Endothelial cell of umbilical vein (primary cell): ENCODE measurements at regions not wholly inside any gene's neighbourhood (a gene's known extent, or its start where the extent isn't known, plus 50 kb on each side); places are given as distances from the start of the nearest gene placed in this dataset.

Source experiments
- BruUV-seq: library from RNA; stranded (reverse); fragments of 400-500 nt; replicated peaks from 2 replicates; lab custom pipeline; 2021; lab: Mats Ljungman, UMichigan
- CTCF ChIA-PET: fragments of 300-600, 350-600 bp; sonication (Branson Sonifier 250); formaldehyde crosslinking; loops from one replicate; lab custom pipeline; 2021; ENCODE audit warnings: antibody characterized with exemption, inconsistent platforms; lab: Charles Lee
- POLR2A ChIA-PET: fragments of 300-600, 350-600 bp; sonication (Branson Sonifier 250); formaldehyde crosslinking; loops from one replicate; lab custom pipeline; 2021; ENCODE audit warnings: antibody characterized with exemption, inconsistent platforms; lab: Charles Lee
- DNase-seq: peaks from one replicate; pipeline ENCODE4 v3.0.0-alpha.2; 2011; ENCODE audit warnings: low read depth, low spot score
- FAIRE-seq: peaks from 2 replicates; lab custom pipeline; 2011; peaks lifted over from hg19 to GRCh38; lab: Jason Lieb, UNC
- H2AFZ ChIP-seq: 2 replicates; pipeline ENCODE4 v1.6.0; 2012; ENCODE audit warnings: low read depth, low read length, control low read depth, inconsistent platforms
- H3K27ac ChIP-seq: 2 replicates; pipeline ENCODE4 v1.5.1; 2011; ENCODE audit warnings: low read depth, mild to moderate bottlenecking, control low read depth, low read length, moderate library complexity; ENCODE audit not compliant: insufficient read depth
- H3K27me3 ChIP-seq, 2 experiments: 2 replicates each; pipeline versions ENCODE4 v1.6.0 to v1.6.1; 2011; ENCODE audit warnings: low read length in 2 of 2, mixed read lengths in 1 of 2; ENCODE audit not compliant: control insufficient read depth in 2 of 2, insufficient read depth in 2 of 2
- H3K36me3 ChIP-seq, 2 experiments: 2 replicates in 1 of 2; 3 replicates in 1 of 2; pipeline ENCODE4 v1.5.1; 2011; ENCODE audit warnings: low read length in 2 of 2, mild to moderate bottlenecking in 1 of 2, moderate library complexity in 1 of 2; ENCODE audit not compliant: control insufficient read depth in 2 of 2, insufficient read depth in 2 of 2; ENCODE audit errors: extremely low read depth in 1 of 2
- H3K4me1 ChIP-seq: 3 replicates; pipeline ENCODE4 v1.5.1; 2011; ENCODE audit warnings: mild to moderate bottlenecking, low read length; ENCODE audit not compliant: control insufficient read depth, insufficient read depth; ENCODE audit errors: extremely low read depth
- H3K4me2 ChIP-seq: 2 replicates; pipeline ENCODE4 v1.6.1; 2011; ENCODE audit warnings: low read length, control low read depth, mixed read lengths; ENCODE audit not compliant: insufficient read depth
- H3K4me3 ChIP-seq, 3 experiments: fragments of 200-600 bp in 1 of 3; sonication (generic), shearing (Covaris generic) in 1 of 3; replicated peaks in 1 of 3; 2 replicates each; pipeline ENCODE4 v1.5.1; 2011 to 2016; ENCODE audit warnings: control low read depth in 3 of 3, low read length in 3 of 3, mild to moderate bottlenecking in 2 of 3, inconsistent platforms in 1 of 3, low read depth in 1 of 3, moderate library complexity in 1 of 3; ENCODE audit not compliant: insufficient read depth in 1 of 3
- H3K79me2 ChIP-seq: 2 replicates; pipeline ENCODE4 v1.6.0; 2012; ENCODE audit warnings: low read length, inconsistent platforms; ENCODE audit not compliant: control insufficient read depth, insufficient read depth
- H3K9ac ChIP-seq: replicated peaks from 2 replicates; pipeline ENCODE3; 2011; ENCODE audit warnings: low read length, control low read depth; ENCODE audit not compliant: insufficient read depth; ENCODE audit errors: extremely low read depth
- H3K9me1 ChIP-seq: replicated peaks from 3 replicates; pipeline ENCODE4 v1.6.0; 2011; ENCODE audit warnings: mild to moderate bottlenecking, low read length; ENCODE audit not compliant: control insufficient read depth, insufficient read depth; ENCODE audit errors: extremely low read depth
- H3K9me3 ChIP-seq: replicated peaks from 2 replicates; pipeline ENCODE4 v1.5.1; 2012; ENCODE audit warnings: low read length, inconsistent platforms; ENCODE audit not compliant: control insufficient read depth, insufficient read depth
- H4K20me1 ChIP-seq: replicated peaks from 2 replicates; pipeline ENCODE3; 2011; ENCODE audit warnings: mild to moderate bottlenecking, low read length; ENCODE audit not compliant: control insufficient read depth, insufficient read depth; ENCODE audit errors: extremely low read depth
- EZH2 ChIP-seq: IDR thresholded peaks from 2 replicates; pipeline ENCODE4 v1.6.1; 2012; ENCODE audit warnings: borderline replicate concordance, low read depth, mild to moderate bottlenecking, moderate library complexity, low read length, inconsistent platforms; ENCODE audit not compliant: severe bottlenecking
- FOS ChIP-seq: IDR thresholded peaks from 2 replicates; pipeline ENCODE4 v1.6.1; 2011; ENCODE audit warnings: mild to moderate bottlenecking, low read length, moderate library complexity, borderline replicate concordance; ENCODE audit not compliant: insufficient read depth
- GATA2 ChIP-seq: IDR thresholded peaks from 2 replicates; pipeline ENCODE4 v1.7.0; 2011; ENCODE audit warnings: low read depth, mild to moderate bottlenecking, moderate library complexity, mixed read lengths, low read length; ENCODE audit not compliant: insufficient read length, insufficient read depth
- JUN ChIP-seq: IDR thresholded peaks from 2 replicates; pipeline ENCODE4 v1.6.1; 2011; ENCODE audit warnings: borderline replicate concordance, low read depth; ENCODE audit not compliant: insufficient read length, insufficient read depth
- MYC ChIP-seq: IDR thresholded peaks from one replicate; pipeline ENCODE4 v1.6.1; 2011; ENCODE audit warnings: mild to moderate bottlenecking, low read depth, low read length
- POLR2A ChIP-seq: IDR thresholded peaks from 2 replicates; pipeline ENCODE4 v1.6.1; 2012; ENCODE audit warnings: low read depth, mild to moderate bottlenecking, control low read depth, low read length
- POLR2AphosphoS5 ChIP-seq: IDR thresholded peaks from 2 replicates; pipeline ENCODE4 v1.6.1; 2012; ENCODE audit warnings: low read depth, mild to moderate bottlenecking, control low read depth, low read length, moderate library complexity; ENCODE audit not compliant: insufficient read depth
- dilution Hi-C: fragments of 300-500 bp; cut with MboI; formaldehyde crosslinking; loops from one replicate; pipeline ENCODE4 v1.15.0; 2019; ENCODE audit warnings: low sequenced_read_pairs; ENCODE audit not compliant: extremely low pct_ligation_motif_present
- intact Hi-C: fragments of 100-400 bp; cut with micrococcal nuclease; formaldehyde crosslinking; loops from one replicate; pipeline ENCODE4 v1.10.0; 2022
- TF ChIP-seq, protein P1 (sequence below), 2 donors: IDR thresholded peaks; 1 replicate in 1 of 2; 2 replicates in 1 of 2; pipeline ENCODE4 v1.5.1; 2011; ENCODE audit warnings: low read length in 2 of 2, mild to moderate bottlenecking in 2 of 2, moderate library complexity in 2 of 2, control low read depth in 1 of 2, inconsistent platforms in 1 of 2, low read depth in 1 of 2; ENCODE audit not compliant: insufficient read depth in 1 of 2; ENCODE audit errors: extremely low read depth in 1 of 2
- TF ChIP-seq, protein P2 (sequence below): IDR thresholded peaks from 2 replicates; pipeline ENCODE4 v1.6.1; 2011; ENCODE audit not compliant: insufficient read depth, insufficient read length

DNA sequence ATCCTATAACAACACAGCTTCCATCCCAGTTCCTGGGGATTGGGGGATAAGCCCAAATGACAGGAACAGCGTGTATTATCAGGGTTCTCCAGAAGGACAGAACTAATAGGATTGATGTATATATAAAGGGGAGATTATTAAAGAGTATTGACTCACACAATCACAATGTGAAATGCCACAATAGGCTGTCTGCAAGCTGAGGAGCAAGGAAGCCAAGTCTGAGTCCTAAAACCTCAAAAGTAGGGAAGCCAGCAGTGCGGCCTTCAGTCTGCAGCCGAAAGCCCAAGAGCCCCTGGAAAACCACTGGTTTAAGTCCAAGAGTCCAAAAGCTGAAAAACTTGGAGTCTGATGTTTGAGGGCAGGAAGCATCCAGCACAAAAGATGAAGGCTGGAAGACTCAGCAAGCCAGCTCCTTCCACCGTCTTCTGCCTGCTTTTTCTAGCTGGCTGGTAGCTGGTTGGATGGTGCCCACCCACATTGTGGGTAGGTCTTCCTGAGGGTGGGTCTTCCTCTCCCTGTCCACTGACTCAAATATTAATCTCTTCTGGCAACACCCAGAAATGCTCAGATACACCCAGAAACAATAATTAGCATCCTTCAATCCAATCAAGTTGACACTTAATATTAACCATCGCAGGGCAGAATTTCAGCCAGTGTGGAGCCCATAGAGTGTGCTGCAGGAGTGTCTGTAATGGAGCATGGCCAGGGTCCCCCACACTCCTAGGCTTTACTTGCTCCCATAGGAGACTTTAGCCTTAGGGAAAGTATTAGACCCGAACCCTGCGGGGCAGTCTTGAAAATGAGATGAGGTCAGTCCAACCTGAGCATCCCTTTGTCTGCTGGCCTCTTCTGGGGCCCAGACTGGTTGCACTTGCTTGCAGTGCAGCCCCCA, 111.1 kb downstream of the SINHCAF start:
- Histone ChIP-seq H3K4me1 (no peaks in the 10 kb centered on the region), H3K27me3 (peaks cover 0 to 4% of the 10 kb centered on the region in 2 experiments), H3K9me1 (no peaks in the 10 kb centered on the region), H3K4me3 (no peak overlapping the region), H3K9ac (no peak overlapping the region), H2AFZ (no peak overlapping the region), H3K27ac (no peak overlapping the region), H3K4me2 (no peak overlapping the region), H4K20me1 (no peaks in the 10 kb centered on the region), H3K9me3 (no peaks in the 10 kb centered on the region), H3K36me3 (no peaks in the 10 kb centered on the region), H3K79me2 (no peaks in the 10 kb centered on the region)
- ChIA-PET CTCF (interaction anchor here (1.0 to 1.6 kb wide), 2 partner anchors 20 to 21 kb away, joined by 3 to 4 read pairs; no protein-coding TSS in a partner anchor), POLR2A (no interaction called here)
- no TSS peak for BruUV-seq
- no peak for TF ChIP-seq EZH2
- intact Hi-C loops (no loop called here), dilution Hi-C loops (no loop called here)
- DNase-seq: no peak
- no peak for FAIRE-seq

DNA sequence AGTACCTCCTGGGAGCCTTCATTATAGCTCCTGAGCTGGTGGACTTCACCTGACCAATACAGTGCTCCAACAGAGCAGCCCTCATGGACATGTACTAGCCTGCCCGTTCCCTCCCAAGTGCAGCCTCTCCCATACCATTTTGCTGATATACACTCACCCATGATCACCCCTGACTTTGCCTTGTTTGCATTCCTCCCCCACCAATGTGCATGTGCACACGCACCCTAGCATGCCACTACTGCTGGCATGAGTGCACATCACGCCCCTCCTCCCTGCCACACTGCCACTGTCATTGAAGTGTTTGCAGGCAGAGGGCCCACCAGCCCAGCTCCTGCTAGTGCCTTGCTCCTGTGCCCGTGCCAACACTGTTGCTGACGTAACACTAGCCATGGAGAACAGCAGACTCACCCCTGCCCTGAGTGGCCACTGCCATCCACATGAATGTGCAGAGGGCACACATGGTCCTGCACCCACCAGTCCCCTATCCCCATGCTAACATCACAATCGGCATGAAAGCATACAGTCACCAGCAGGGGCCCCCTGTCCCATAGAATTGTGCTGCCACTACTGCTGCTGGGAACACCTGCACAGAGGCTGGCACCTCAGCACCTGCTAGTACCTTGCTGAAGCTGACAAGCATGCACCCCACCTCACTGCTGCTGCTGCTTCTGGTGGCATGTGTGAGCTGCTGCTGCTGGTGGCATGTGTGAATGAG, 110.3 kb downstream of the SINHCAF start:
- H3K27ac ChIP-seq: no peak overlapping the region
- H3K79me2 ChIP-seq: no peaks in the 10 kb centered on the region
- CTCF ChIA-PET: interaction anchor here (1.6 kb wide), 1 partner anchor 21 kb away, joined by 4 read pairs; no protein-coding TSS in a partner anchor
- POLR2A ChIA-PET: no interaction called here
- H3K9ac ChIP-seq: no peak overlapping the region
- no TSS peak for BruUV-seq
- H3K36me3 ChIP-seq: no peaks in the 10 kb centered on the region
- H3K27me3 ChIP-seq: peaks cover 0 to 7% of the 10 kb centered on the region in 2 experiments
- no peaks in the 10 kb centered on the region for H3K9me3 ChIP-seq
- intact Hi-C loops: no loop called here
- H3K9me1 ChIP-seq: no peaks in the 10 kb centered on the region
- no peak overlapping the region for H3K4me3 ChIP-seq
- no peak overlapping the region for H2AFZ ChIP-seq
- dilution Hi-C loops: no loop called here
- no peak for FAIRE-seq
- DNase-seq: no peak
- H4K20me1 ChIP-seq: no peaks in the 10 kb centered on the region
- TF ChIP-seq JUN (no peak), POLR2A (no peak), FOS (no peak), POLR2AphosphoS5 (no peak), GATA2 (no peak), EZH2 (no peak), MYC (no peak)
- TF ChIP-seq, protein P1, sequence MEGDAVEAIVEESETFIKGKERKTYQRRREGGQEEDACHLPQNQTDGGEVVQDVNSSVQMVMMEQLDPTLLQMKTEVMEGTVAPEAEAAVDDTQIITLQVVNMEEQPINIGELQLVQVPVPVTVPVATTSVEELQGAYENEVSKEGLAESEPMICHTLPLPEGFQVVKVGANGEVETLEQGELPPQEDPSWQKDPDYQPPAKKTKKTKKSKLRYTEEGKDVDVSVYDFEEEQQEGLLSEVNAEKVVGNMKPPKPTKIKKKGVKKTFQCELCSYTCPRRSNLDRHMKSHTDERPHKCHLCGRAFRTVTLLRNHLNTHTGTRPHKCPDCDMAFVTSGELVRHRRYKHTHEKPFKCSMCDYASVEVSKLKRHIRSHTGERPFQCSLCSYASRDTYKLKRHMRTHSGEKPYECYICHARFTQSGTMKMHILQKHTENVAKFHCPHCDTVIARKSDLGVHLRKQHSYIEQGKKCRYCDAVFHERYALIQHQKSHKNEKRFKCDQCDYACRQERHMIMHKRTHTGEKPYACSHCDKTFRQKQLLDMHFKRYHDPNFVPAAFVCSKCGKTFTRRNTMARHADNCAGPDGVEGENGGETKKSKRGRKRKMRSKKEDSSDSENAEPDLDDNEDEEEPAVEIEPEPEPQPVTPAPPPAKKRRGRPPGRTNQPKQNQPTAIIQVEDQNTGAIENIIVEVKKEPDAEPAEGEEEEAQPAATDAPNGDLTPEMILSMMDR (IDR thresholded peaks at IDR 0.05; ENCODE audit: extremely low read depth in 1 of 2, insufficient read depth in 1 of 2, low read depth in 1 of 2, low read length in 2 of 2): no peak
- TF ChIP-seq, protein P2, sequence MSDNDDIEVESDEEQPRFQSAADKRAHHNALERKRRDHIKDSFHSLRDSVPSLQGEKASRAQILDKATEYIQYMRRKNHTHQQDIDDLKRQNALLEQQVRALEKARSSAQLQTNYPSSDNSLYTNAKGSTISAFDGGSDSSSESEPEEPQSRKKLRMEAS: no peak
- no peak overlapping the region for H3K4me2 ChIP-seq
- no peaks in the 10 kb centered on the region for H3K4me1 ChIP-seq
